HCT116 (cell line): ENCODE measurements at regions not wholly inside any gene's neighbourhood (a gene's known extent, or its start where the extent isn't known, plus 50 kb on each side); places are given as distances from the start of the nearest gene placed in this dataset.

ENCODE experiments used
- ATF3 ChIP-seq: IDR thresholded peaks from 2 replicates; pipeline ENCODE4 v1.6.1; 2012
- CTCF ChIP-seq, 3 experiments: fragments of 200-600 bp in 1 of 3; sonication (generic) in 1 of 3; IDR thresholded peaks in 2 of 3; conservative IDR thresholded peaks in 1 of 3; 2 replicates each; pipeline ENCODE4 v1.5.1; 2012 to 2017; ENCODE audit warnings: low read depth in 2 of 3, low read length in 2 of 3, antibody characterized with exemption in 1 of 3, borderline replicate concordance in 1 of 3, control low read depth in 1 of 3, mild to moderate bottlenecking in 1 of 3, mixed read lengths in 1 of 3, mixed run types in 1 of 3, moderate library complexity in 1 of 3; ENCODE audit not compliant: insufficient read depth in 1 of 3
- EGR1 ChIP-seq: IDR thresholded peaks from 2 replicates; pipeline ENCODE4 v1.6.1; 2012; ENCODE audit warnings: low read depth
- EZH2 ChIP-seq: fragments of 200-600 bp; sonication (generic); IDR thresholded peaks from 2 replicates; pipeline ENCODE4 v1.6.1; 2017; ENCODE audit warnings: antibody characterized with exemption, mixed run types
- EZH2phosphoT487 ChIP-seq: fragments of 200-600 bp; IDR thresholded peaks from 2 replicates; pipeline ENCODE4 v1.6.1; 2018; ENCODE audit warnings: antibody characterized with exemption, borderline replicate concordance
- JUND ChIP-seq: IDR thresholded peaks from 2 replicates; pipeline ENCODE4 v1.6.1; 2012
- MAX ChIP-seq: IDR thresholded peaks from 2 replicates; pipeline ENCODE4 v1.6.1; 2012
- POLR2A ChIP-seq: IDR thresholded peaks from 2 replicates; pipeline ENCODE4 v1.7.0; 2011; ENCODE audit warnings: borderline replicate concordance; ENCODE audit not compliant: insufficient read depth, insufficient read length; ENCODE audit errors: extremely low read depth
- POLR2AphosphoS5 ChIP-seq: IDR thresholded peaks from 2 replicates; pipeline ENCODE4 v1.6.1; 2011; ENCODE audit warnings: mild to moderate bottlenecking, low read depth, low read length, moderate library complexity
- SRF ChIP-seq: IDR thresholded peaks from 2 replicates; pipeline ENCODE4 v1.6.1; 2012; ENCODE audit warnings: low read depth
- TCF7L2 ChIP-seq: IDR thresholded peaks from 2 replicates; pipeline ENCODE4 v1.7.0; 2011; ENCODE audit warnings: borderline replicate concordance, inconsistent platforms; ENCODE audit not compliant: insufficient read depth, insufficient read length; ENCODE audit errors: extremely low read depth
- YY1 ChIP-seq: IDR thresholded peaks from 2 replicates; pipeline ENCODE4 v1.6.1; 2011; ENCODE audit warnings: low read length, low read depth, moderate library complexity, mild to moderate bottlenecking; ENCODE audit not compliant: insufficient replicate concordance; ENCODE audit errors: extremely low read depth
- ZFX ChIP-seq: fragments of 450-650 bp; IDR thresholded peaks from 2 replicates; pipeline ENCODE4 v1.6.1; 2017

- TF ChIP-seq CTCF (IDR thresholded peaks at IDR 0.05 in 2 of 3, conservative IDR thresholded peaks at IDR 0.05 in 1 of 3; ENCODE audit: borderline replicate concordance in 1 of 3, insufficient read depth in 1 of 3, low read depth in 2 of 3, low read length in 2 of 3), result no peak
- TF ChIP-seq POLR2A, result no peak
- no peak for TF ChIP-seq EZH2
- no peak for TF ChIP-seq TCF7L2
- TF ChIP-seq POLR2AphosphoS5, result no peak
- TF ChIP-seq SRF, result no peak
- no peak for TF ChIP-seq JUND
- TF ChIP-seq YY1, result no peak
- no peak for TF ChIP-seq MAX
- no peak for TF ChIP-seq ATF3
- TF ChIP-seq EGR1, result no peak
- no peak for TF ChIP-seq ZFX
- TF ChIP-seq EZH2phosphoT487, result no peak
These were observed 333.0 kb downstream of the CCER1 start for GRCh38 chr12:90621927-90622326.
